GM18861 (cell line): ENCODE measurements at regions not wholly inside any gene's neighbourhood (a gene's known extent, or its start where the extent isn't known, plus 50 kb on each side); places are given as distances from the start of the nearest gene placed in this dataset.

ENCODE experiments used
- ATAC-seq: cut with Tn5 transposase; IDR thresholded peaks from one replicate; pipeline ENCODE4 v1.9.1; 2021; ENCODE audit not compliant: unreplicated experiment

- ATAC-seq: no peak
These were observed 58.1 kb downstream of the TUSC7 start for GRCh38 chr3:116767726-116768125.

- peak; percentile 99 for ATAC-seq
These were observed 61.4 kb downstream of the TUSC7 start for GRCh38 chr3:116770815-116771450.

GRCh38 chr3:116776880-116777785 lies 67.6 kb downstream of the TUSC7 start:
- no peak for ATAC-seq

- no peak for ATAC-seq
These were observed 75.6 kb downstream of the TUSC7 start for GRCh38 chr3:116785226-116785625.

- no peak for ATAC-seq
These were observed 93.1 kb downstream of the TUSC7 start for GRCh38 chr3:116802651-116803050.

- no peak for ATAC-seq
These were observed 96.8 kb downstream of the TUSC7 start for GRCh38 chr3:116806351-116806750.

GRCh38 chr3:116808725-116809124 lies 99.1 kb downstream of the TUSC7 start:
- no peak for ATAC-seq

GRCh38 chr3:116809208-116809607 lies 99.6 kb downstream of the TUSC7 start:
- ATAC-seq: no peak

GRCh38 chr3:116811754-116812153 lies 102.2 kb downstream of the TUSC7 start:
- no peak for ATAC-seq

GRCh38 chr3:116812949-116813348 lies 103.4 kb downstream of the TUSC7 start:
- no peak for ATAC-seq

GRCh38 chr3:116815321-116815720 lies 105.7 kb downstream of the TUSC7 start:
- ATAC-seq: no peak

- ATAC-seq: no peak
These were observed 106.4 kb downstream of the TUSC7 start for GRCh38 chr3:116815831-116816588.

- ATAC-seq: no peak
These were observed 111.8 kb downstream of the TUSC7 start for GRCh38 chr3:116821371-116821770.

- no peak for ATAC-seq
These were observed 114.6 kb downstream of the TUSC7 start for GRCh38 chr3:116824208-116824607.

GRCh38 chr3:116833202-116833601 lies 123.6 kb downstream of the TUSC7 start:
- ATAC-seq: no peak

- no peak for ATAC-seq
These were observed 125.2 kb downstream of the TUSC7 start for GRCh38 chr3:116834816-116835215.

- no peak for ATAC-seq
These were observed 126.1 kb downstream of the TUSC7 start for GRCh38 chr3:116835658-116836057.

- no peak for ATAC-seq
These were observed 126.7 kb downstream of the TUSC7 start for GRCh38 chr3:116836286-116836685.

GRCh38 chr3:116837483-116837882 lies 127.9 kb downstream of the TUSC7 start:
- ATAC-seq: no peak

- no peak for ATAC-seq
These were observed 131.6 kb downstream of the TUSC7 start for GRCh38 chr3:116841003-116841735.
